ENCODE measurements at regions not wholly inside any gene's neighbourhood (a gene's known extent, or its start where the extent isn't known, plus 50 kb on each side); places are given as distances from the start of the nearest gene placed in this dataset.

GRCh38 chr6:146878952-146879340 is 280.2 kb downstream of the ADGB start:
- DNase-seq (no peak), ATAC-seq (no peak)
- ChIA-PET CTCF (interaction anchor here (1.0 kb wide), 2 partner anchors 14 to 32 kb away, joined by 3 read pairs; no protein-coding TSS in a partner anchor), POLR2A (no interaction called here)
- peaks cover 26% of the 10 kb centered on the region for H3K4me1 Mint-ChIP-seq
- intact Hi-C loops (cut with DNase I, micrococcal nuclease) = no loop called here
- H3K27ac Mint-ChIP-seq = no peak overlapping the region
- peaks cover 4% of the 10 kb centered on the region for H3K27me3 Mint-ChIP-seq
- H3K9me3 Mint-ChIP-seq (ENCODE audit: low read depth) = no peaks in the 10 kb centered on the region
- no peaks in the 10 kb centered on the region for H3K36me3 Mint-ChIP-seq (ENCODE audit: low read depth)
- no peak overlapping the region for H3K4me3 Mint-ChIP-seq

DNA sequence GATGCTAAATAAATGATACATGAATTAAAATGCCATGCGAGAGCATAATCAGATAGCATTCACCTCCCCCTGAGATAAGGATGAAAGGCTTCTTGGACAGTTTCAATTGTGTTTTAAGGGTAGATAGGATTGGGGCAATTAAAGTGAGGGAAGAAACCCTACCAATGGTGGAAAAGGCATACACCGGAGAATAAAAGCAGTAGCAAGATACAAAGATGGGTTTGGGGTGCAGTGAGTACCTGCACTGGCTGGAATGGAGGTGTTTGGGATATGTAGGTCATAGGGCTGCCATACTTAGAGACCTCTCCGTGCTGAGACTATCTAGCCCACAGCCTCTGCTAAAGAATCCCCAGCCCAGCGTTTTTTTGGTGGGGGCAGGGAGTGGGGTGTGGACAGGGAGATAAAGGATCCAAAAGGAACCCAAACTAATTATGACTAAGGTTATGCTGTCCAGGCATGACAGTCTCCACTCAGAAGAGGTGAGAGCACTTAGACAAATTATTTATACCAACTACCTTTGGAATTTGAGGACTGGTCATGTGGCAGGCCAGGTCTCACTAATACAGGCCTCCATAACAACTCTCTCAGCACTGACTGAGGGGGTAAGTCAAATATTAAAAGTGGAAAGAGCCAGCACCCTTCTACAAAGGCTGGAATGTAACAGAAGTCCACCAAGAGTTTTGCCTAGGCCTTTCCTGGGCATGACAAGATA is 280.8 kb downstream of the ADGB start:
- Mint-ChIP-seq H3K4me1 (peaks cover 22% of the 10 kb centered on the region), H3K4me3 (no peak overlapping the region), H3K27ac (no peak overlapping the region), H3K27me3 (peaks cover 4% of the 10 kb centered on the region), H3K9me3 (ENCODE audit: low read depth) (no peaks in the 10 kb centered on the region), H3K36me3 (ENCODE audit: low read depth) (no peaks in the 10 kb centered on the region)
- intact Hi-C loops (cut with DNase I, micrococcal nuclease) = no loop called here
- CTCF ChIA-PET = interaction anchor here (1.0 kb wide), 1 partner anchor 33 kb away, joined by 4 read pairs; no protein-coding TSS in a partner anchor
- no peak for ATAC-seq
- DNase-seq = no peak
- POLR2A ChIA-PET = no interaction called here

DNA sequence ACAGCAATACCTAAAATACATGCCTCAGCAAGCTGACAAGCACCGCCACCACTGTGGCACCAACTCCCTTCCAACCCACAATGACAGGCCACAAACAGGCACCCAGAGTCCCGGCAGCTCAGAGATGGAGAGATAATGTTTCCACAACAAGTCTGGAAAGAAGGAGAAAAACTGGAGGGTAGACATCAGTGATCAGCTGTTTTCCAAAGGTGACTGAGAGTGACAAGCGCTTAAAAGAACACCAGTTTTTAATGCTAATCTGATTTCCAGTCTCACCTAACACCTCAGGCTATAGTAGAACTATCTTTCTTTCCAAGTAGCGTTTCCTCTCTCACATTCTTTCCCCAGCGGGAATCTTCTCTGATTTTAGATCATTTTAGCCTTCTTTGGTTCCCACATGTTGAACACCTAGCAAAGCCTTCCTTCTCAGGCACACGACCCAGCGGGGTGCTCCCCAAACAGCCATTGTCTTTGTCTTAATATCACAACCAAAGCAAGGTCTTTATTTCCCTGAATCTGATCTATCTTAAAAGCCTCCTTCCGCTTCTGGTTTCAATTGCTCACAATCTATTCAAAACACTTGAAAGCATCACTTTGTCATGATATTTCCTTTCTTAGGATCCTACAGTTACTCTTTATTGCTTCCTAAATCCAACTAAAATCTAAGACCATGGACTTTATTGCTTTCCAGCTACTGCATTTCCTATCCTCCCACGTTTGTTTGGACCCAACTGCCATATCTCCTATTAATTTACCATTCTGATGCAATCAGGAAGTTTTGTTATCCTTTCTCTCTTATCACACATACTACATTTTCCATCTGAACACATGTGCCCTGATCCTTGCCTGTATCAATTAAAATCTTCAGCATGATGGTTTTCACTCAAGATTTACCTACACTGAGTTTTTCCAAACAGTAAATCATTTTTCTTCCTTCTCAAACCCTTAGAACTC is 282.7 kb downstream of the ADGB start:
- H3K27ac Mint-ChIP-seq = no peak overlapping the region
- no peak overlapping the region for H3K4me3 Mint-ChIP-seq
- DNase-seq (no peak), ATAC-seq (no peak)
- CTCF ChIA-PET = interaction anchor here (1.8 kb wide), 1 partner anchor 15 kb away, joined by 3 read pairs; no protein-coding TSS in a partner anchor
- POLR2A ChIA-PET = no interaction called here
- H3K9me3 Mint-ChIP-seq (ENCODE audit: low read depth) = no peaks in the 10 kb centered on the region
- peaks cover 12% of the 10 kb centered on the region for H3K4me1 Mint-ChIP-seq
- H3K27me3 Mint-ChIP-seq = peaks cover 2% of the 10 kb centered on the region
- no peaks in the 10 kb centered on the region for H3K36me3 Mint-ChIP-seq (ENCODE audit: low read depth)
- intact Hi-C loops (cut with DNase I, micrococcal nuclease) = no loop called here

GRCh38 chr6:146883640-146884531 is 285.1 kb downstream of the ADGB start:
- peaks cover 2% of the 10 kb centered on the region for H3K27me3 Mint-ChIP-seq

DNA sequence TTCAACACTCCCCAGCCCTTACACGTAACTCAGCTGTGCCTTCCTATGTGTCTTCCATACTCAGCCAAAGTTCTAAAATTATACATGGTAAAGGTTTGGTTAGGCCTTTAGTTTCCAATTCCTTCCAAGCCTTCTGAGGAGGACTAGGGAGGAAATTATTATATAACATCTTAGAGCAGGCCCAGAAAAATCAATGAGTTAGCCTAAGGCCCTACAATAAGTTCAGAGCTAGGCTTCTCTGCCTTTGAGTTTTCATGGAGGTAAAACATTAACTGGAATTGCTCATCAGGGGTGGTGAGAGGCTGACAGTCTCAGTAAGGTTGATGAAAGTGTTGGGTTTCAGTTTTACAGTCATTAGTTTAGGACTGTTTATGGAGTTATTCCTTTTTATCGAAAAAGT is 286.0 kb downstream of the ADGB start:
- ATAC-seq (no peak), DNase-seq (no peak)
- POLR2A ChIA-PET = no interaction called here
- no peaks in the 10 kb centered on the region for H3K9me3 Mint-ChIP-seq (ENCODE audit: low read depth)
- H3K27me3 Mint-ChIP-seq = peaks cover 2% of the 10 kb centered on the region
- CTCF ChIA-PET = interaction anchor here (0.6 to 1.0 kb wide), 2 partner anchors 20 to 38 kb away, joined by 3 read pairs; no protein-coding TSS in a partner anchor
- no peaks in the 10 kb centered on the region for H3K36me3 Mint-ChIP-seq (ENCODE audit: low read depth)
- no peak overlapping the region for H3K4me3 Mint-ChIP-seq
- H3K4me1 Mint-ChIP-seq = no peaks in the 10 kb centered on the region
- no peak overlapping the region for H3K27ac Mint-ChIP-seq
- intact Hi-C loops (cut with DNase I, micrococcal nuclease) = no loop called here

More at GRCh38 chr6:146883640-146884531, 285.1 kb downstream of the ADGB start:
- H3K36me3 Mint-ChIP-seq (ENCODE audit: low read depth) = no peaks in the 10 kb centered on the region
- H3K27ac Mint-ChIP-seq = no peak overlapping the region
- no peaks in the 10 kb centered on the region for H3K9me3 Mint-ChIP-seq (ENCODE audit: low read depth)
- intact Hi-C loops (cut with DNase I, micrococcal nuclease) = no loop called here
- ATAC-seq (no peak), DNase-seq (no peak)
- peaks cover 1% of the 10 kb centered on the region for H3K4me1 Mint-ChIP-seq
- H3K4me3 Mint-ChIP-seq = no peak overlapping the region
- ChIA-PET CTCF (interaction anchor here (0.6 kb wide), 1 partner anchor 39 kb away, joined by 3 read pairs; no protein-coding TSS in a partner anchor), POLR2A (no interaction called here)

DNA sequence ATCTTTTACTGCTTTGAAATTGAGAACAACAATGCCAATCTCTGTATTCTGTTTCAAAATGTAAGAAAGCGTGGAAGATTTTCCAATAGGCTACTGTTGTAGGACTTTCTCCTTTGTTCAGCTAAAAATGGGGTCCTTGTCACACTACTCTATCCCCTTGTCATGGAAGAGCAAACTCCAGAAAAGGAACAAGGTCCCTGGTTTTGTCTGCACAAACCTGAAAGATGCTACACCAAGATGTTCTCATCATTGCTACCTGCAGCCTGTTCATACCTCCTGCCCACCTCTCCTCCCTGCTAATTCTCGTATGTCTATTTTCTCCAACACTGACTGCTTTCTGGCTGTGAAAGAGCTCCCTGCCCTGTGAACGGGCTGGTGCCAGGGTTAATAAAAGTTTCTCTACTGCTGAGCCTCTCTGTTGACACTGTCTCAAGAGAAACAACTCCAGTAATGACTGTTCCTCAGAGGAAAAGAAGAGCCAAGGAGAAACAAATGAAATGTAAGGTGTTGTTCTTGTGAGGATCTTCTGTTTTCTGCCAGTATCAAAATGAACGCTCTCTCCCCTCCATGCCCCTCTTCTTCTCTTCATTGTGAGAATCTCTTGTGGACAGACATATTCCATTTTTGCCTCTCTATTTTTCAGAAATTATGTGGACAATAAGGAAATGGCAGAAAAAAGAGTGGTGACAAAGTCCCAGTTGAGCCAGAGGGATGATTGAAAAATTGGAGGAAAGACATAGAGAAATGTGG is 287.1 kb downstream of the ADGB start:
- ChIA-PET CTCF (no interaction called here), POLR2A (no interaction called here)
- Mint-ChIP-seq H3K4me3 (no peak overlapping the region), H3K36me3 (ENCODE audit: low read depth) (no peaks in the 10 kb centered on the region), H3K4me1 (no peaks in the 10 kb centered on the region), H3K27ac (no peak overlapping the region), H3K27me3 (peaks cover 2% of the 10 kb centered on the region), H3K9me3 (ENCODE audit: low read depth) (no peaks in the 10 kb centered on the region)
- intact Hi-C loops (cut with DNase I, micrococcal nuclease) = no loop called here
- ATAC-seq (no peak), DNase-seq (no peak)

- H3K36me3 Mint-ChIP-seq (ENCODE audit: low read depth) = no peaks in the 10 kb centered on the region
- no peak overlapping the region for H3K4me3 Mint-ChIP-seq
- no peaks in the 10 kb centered on the region for H3K9me3 Mint-ChIP-seq (ENCODE audit: low read depth)
- H3K4me1 Mint-ChIP-seq = no peaks in the 10 kb centered on the region
- ChIA-PET POLR2A (no interaction called here), CTCF (no interaction called here)
- intact Hi-C loops (cut with DNase I, micrococcal nuclease) = no loop called here
- no peak for ATAC-seq
- H3K27me3 Mint-ChIP-seq = peaks cover 1% of the 10 kb centered on the region
- no peak for DNase-seq
- H3K27ac Mint-ChIP-seq = no peak overlapping the region
Measured at GRCh38 chr6:146886587-146887446, 288.0 kb downstream of the ADGB start.

DNA sequence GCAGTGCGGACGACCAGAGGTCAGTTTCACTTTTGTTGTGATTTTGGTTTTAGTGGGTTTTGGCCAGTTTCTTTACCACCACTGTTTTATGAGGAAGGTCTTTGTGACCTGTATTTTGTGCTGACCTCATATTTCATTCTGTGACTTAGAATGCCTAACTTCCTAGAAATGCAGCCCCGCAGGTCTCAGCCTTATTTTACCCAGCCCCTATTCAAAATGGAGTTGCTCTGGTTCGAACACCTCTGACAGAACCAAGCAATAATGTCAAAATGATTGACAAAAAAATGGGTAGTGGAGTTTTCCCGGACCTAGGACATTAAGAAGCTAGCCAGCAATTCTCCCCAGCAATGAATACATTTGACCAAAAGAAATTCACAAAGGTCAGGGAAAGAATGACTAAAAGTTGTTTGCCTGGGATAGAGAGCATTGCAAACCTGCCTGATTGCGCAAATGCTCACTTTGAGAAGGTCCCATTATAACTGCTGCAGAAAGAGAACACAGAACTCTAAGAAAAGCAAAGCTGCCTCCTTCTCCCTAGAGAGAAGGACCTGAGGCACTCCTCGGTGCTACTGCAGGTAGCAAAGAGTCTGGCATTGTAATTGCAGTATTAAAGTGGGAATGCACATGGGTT is 288.8 kb downstream of the ADGB start:
- Mint-ChIP-seq H3K36me3 (ENCODE audit: low read depth) (no peaks in the 10 kb centered on the region), H3K9me3 (ENCODE audit: low read depth) (no peaks in the 10 kb centered on the region), H3K27ac (no peak overlapping the region), H3K4me3 (no peak overlapping the region), H3K4me1 (no peaks in the 10 kb centered on the region), H3K27me3 (no peaks in the 10 kb centered on the region)
- intact Hi-C loops (cut with DNase I, micrococcal nuclease) = no loop called here
- no peak for ATAC-seq
- no peak for DNase-seq
- CTCF ChIA-PET = no interaction called here
- POLR2A ChIA-PET = no interaction called here

DNA sequence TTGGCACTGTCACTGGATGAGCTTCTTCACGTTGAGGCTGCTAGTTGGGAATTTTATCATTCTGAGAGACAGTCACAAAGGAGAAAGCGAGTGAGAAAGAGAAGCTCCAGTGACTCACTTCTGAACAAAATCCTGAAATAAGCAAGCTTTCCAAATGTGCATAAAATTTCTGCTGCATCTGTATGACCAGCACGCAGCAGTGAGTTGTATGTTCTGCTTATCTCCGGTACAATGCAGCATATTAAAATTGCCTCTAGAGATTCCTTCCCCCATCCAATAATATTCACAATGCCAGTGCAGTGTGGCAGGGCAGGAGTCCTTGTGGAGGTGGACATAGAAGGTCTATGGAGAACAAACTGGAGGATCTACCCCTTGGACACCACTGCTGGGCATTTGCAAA is 290.5 kb downstream of the ADGB start:
- H3K4me3 Mint-ChIP-seq = no peak overlapping the region
- POLR2A ChIA-PET = no interaction called here
- H3K27me3 Mint-ChIP-seq = no peaks in the 10 kb centered on the region
- CTCF ChIA-PET = interaction anchor here (0.6 to 1.4 kb wide), 2 partner anchors 20 to 447 kb away, joined by 3 to 4 read pairs; no protein-coding TSS in a partner anchor
- no peak overlapping the region for H3K27ac Mint-ChIP-seq
- intact Hi-C loops (cut with DNase I, micrococcal nuclease) = no loop called here
- no peaks in the 10 kb centered on the region for H3K4me1 Mint-ChIP-seq
- no peaks in the 10 kb centered on the region for H3K36me3 Mint-ChIP-seq (ENCODE audit: low read depth)
- no peaks in the 10 kb centered on the region for H3K9me3 Mint-ChIP-seq (ENCODE audit: low read depth)
- ATAC-seq (no peak), DNase-seq (no peak)

- H3K27ac Mint-ChIP-seq = no peak overlapping the region
- intact Hi-C loops (cut with DNase I, micrococcal nuclease) = no loop called here
- ChIA-PET CTCF (interaction anchor here (0.6 kb wide), 1 partner anchor 447 kb away, joined by 3 read pairs; no protein-coding TSS in a partner anchor), POLR2A (no interaction called here)
- no peaks in the 10 kb centered on the region for H3K27me3 Mint-ChIP-seq
- H3K4me3 Mint-ChIP-seq = no peak overlapping the region
- H3K9me3 Mint-ChIP-seq (ENCODE audit: low read depth) = no peaks in the 10 kb centered on the region
- H3K4me1 Mint-ChIP-seq = no peaks in the 10 kb centered on the region
- ATAC-seq (no peak), DNase-seq (no peak)
- H3K36me3 Mint-ChIP-seq (ENCODE audit: low read depth) = no peaks in the 10 kb centered on the region
Measured at GRCh38 chr6:146890172-146890571, 291.4 kb downstream of the ADGB start.
